Osteoblast (primary cell): ENCODE measurements at regions not wholly inside any gene's neighbourhood (a gene's known extent, or its start where the extent isn't known, plus 50 kb on each side); places are given as distances from the start of the nearest gene placed in this dataset.

Source experiments
- DNase-seq: peaks from one replicate; pipeline ENCODE4 v3.0.0; 2011; ENCODE audit warnings: low spot score, mixed read lengths; ENCODE audit not compliant: insufficient read length; ENCODE audit errors: missing footprints
- H2AFZ ChIP-seq: 2 replicates; pipeline ENCODE4 v1.6.0; 2011; ENCODE audit warnings: mild to moderate bottlenecking, low read length
- H3K27ac ChIP-seq: 2 replicates; pipeline ENCODE4 v1.5.1; 2011; ENCODE audit warnings: mild to moderate bottlenecking, low read depth, low read length, moderate library complexity
- H3K27me3 ChIP-seq: 2 replicates; pipeline ENCODE4 v1.6.0; 2012; ENCODE audit warnings: mild to moderate bottlenecking, control low read depth, inconsistent platforms, low read length, moderate library complexity; ENCODE audit not compliant: insufficient read depth
- H3K36me3 ChIP-seq: 2 replicates; pipeline ENCODE4 v1.5.1; 2011; ENCODE audit warnings: mild to moderate bottlenecking, low read length, control low read depth, moderate library complexity; ENCODE audit not compliant: insufficient read depth
- H3K4me1 ChIP-seq: 2 replicates; pipeline ENCODE4 v1.5.1; 2011; ENCODE audit warnings: mild to moderate bottlenecking, low read length, control low read depth, moderate library complexity; ENCODE audit not compliant: insufficient read depth
- H3K4me2 ChIP-seq: 2 replicates; pipeline ENCODE4 v1.6.0; 2011; ENCODE audit warnings: mild to moderate bottlenecking, low read length; ENCODE audit not compliant: insufficient read depth
- H3K4me3 ChIP-seq: fragments of 200-600 bp; sonication (generic); 3 replicates; pipeline ENCODE4 v1.5.1; 2012; ENCODE audit warnings: mild to moderate bottlenecking, low read length, inconsistent platforms; ENCODE audit not compliant: insufficient read depth
- H3K79me2 ChIP-seq: 2 replicates; pipeline ENCODE4 v1.6.0; 2012; ENCODE audit warnings: mild to moderate bottlenecking, low read length, control low read depth, inconsistent platforms; ENCODE audit not compliant: insufficient read depth
- H3K9me3 ChIP-seq: 2 replicates; pipeline ENCODE4 v1.5.1; 2011; ENCODE audit warnings: low read depth, low read length, control low read depth
- H4K20me1 ChIP-seq: 2 replicates; pipeline ENCODE4 v1.6.0; 2012; ENCODE audit warnings: mild to moderate bottlenecking, low read length, control low read depth; ENCODE audit not compliant: insufficient read depth
- TF ChIP-seq, protein P1 (sequence below): IDR thresholded peaks from 2 replicates; pipeline ENCODE4 v1.5.1; 2011; ENCODE audit warnings: mild to moderate bottlenecking, low read depth, low read length, moderate library complexity; ENCODE audit errors: extremely low read depth

- Histone ChIP-seq H4K20me1 (no peaks in the 10 kb centered on the region), H3K36me3 (no peaks in the 10 kb centered on the region), H3K4me3 (no peak overlapping the region), H3K79me2 (no peaks in the 10 kb centered on the region), H3K27me3 (peaks cover 4% of the 10 kb centered on the region), H3K27ac (no peak overlapping the region), H3K9me3 (no peaks in the 10 kb centered on the region), H3K4me1 (no peaks in the 10 kb centered on the region), H2AFZ (no peak overlapping the region), H3K4me2 (no peak overlapping the region)
- TF ChIP-seq, protein P1, sequence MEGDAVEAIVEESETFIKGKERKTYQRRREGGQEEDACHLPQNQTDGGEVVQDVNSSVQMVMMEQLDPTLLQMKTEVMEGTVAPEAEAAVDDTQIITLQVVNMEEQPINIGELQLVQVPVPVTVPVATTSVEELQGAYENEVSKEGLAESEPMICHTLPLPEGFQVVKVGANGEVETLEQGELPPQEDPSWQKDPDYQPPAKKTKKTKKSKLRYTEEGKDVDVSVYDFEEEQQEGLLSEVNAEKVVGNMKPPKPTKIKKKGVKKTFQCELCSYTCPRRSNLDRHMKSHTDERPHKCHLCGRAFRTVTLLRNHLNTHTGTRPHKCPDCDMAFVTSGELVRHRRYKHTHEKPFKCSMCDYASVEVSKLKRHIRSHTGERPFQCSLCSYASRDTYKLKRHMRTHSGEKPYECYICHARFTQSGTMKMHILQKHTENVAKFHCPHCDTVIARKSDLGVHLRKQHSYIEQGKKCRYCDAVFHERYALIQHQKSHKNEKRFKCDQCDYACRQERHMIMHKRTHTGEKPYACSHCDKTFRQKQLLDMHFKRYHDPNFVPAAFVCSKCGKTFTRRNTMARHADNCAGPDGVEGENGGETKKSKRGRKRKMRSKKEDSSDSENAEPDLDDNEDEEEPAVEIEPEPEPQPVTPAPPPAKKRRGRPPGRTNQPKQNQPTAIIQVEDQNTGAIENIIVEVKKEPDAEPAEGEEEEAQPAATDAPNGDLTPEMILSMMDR = no peak
- DNase-seq = no peak
These were observed 63.7 kb upstream of the BAIAP2L1 start for GRCh38 chr7:98464558-98464940.

DNA sequence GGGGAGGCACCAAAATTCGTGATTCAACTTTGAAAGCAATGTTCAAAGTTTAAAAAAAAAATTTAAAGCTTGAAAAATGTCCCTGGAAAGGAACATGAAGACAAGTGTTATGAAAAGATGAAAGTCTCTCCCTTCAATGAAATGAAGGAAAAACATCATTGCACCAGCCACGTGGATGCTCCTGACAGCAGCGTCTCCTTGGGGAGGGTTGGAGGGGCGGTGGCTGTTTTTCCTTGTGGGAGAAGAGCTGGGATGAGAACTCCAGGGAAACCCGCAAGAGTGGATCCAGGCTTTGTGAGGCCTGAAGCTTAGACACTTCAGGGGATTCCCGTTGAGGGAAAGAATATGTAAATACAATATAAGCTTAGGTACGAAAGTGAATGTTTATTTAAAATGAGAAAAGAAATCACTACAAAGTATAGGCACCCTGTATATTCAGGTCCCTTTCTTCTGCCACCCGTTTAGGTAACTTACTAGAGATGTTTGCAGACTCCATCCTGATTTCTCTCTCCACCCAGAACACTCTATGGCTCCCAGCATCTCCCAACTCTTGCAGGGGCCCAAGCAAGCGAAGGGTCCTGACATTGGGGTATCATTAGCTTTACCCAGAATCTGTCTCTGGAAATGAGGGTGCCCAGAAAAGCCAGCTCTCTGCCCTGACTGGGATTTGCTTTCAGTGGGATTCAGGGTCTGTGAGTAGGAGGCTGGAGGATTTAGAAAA lies 63.1 kb upstream of the BAIAP2L1 start:
- Histone ChIP-seq H3K4me2 (no peak overlapping the region), H3K4me3 (no peak overlapping the region), H3K4me1 (no peaks in the 10 kb centered on the region), H3K79me2 (no peaks in the 10 kb centered on the region), H3K27ac (no peak overlapping the region), H3K27me3 (peaks cover 4% of the 10 kb centered on the region), H4K20me1 (no peaks in the 10 kb centered on the region), H3K9me3 (no peaks in the 10 kb centered on the region), H2AFZ (no peak overlapping the region), H3K36me3 (no peaks in the 10 kb centered on the region)
- no peak for DNase-seq
- TF ChIP-seq, protein P1 = no peak

DNA sequence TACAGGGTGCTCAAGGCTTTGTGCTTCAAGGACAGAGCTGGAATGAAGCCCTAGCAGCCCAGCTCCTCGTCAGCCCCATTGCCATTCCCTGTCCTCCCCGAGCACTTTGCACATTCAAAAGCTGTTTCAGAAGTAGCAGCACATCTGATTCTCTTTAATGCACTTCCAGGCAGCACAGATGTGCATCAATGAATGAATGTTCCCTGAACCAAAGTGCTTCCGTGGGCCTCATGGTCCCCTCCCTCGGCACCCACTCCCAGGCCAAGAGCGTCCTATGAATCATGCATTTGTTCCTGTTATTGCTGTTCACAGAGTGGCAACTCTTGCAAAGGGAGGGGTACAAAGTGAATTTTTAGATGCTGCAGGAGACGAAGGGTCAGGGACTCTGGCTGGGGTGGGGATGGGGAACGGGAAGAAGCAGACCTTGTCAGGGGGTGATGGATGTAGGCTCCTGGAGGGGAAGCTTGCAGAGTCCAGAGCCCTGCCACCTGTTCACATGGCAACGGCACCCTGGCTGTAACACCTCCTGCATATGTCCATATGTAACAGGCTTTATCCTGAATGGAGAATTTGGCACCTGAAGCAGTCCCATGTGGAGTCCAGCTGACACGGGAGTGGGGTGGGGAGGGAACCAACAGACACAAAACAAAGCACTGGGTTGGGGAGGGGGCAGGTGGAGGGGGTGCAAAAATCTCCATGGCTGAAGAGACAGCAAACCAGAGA lies 62.2 kb upstream of the BAIAP2L1 start:
- no peak for DNase-seq
- Histone ChIP-seq H3K79me2 (no peaks in the 10 kb centered on the region), H3K9me3 (no peaks in the 10 kb centered on the region), H3K4me1 (no peaks in the 10 kb centered on the region), H3K4me2 (no peak overlapping the region), H4K20me1 (no peaks in the 10 kb centered on the region), H2AFZ (no peak overlapping the region), H3K36me3 (no peaks in the 10 kb centered on the region), H3K4me3 (no peak overlapping the region), H3K27me3 (peaks cover 4% of the 10 kb centered on the region), H3K27ac (no peak overlapping the region)
- TF ChIP-seq, protein P1 = no peak

DNA sequence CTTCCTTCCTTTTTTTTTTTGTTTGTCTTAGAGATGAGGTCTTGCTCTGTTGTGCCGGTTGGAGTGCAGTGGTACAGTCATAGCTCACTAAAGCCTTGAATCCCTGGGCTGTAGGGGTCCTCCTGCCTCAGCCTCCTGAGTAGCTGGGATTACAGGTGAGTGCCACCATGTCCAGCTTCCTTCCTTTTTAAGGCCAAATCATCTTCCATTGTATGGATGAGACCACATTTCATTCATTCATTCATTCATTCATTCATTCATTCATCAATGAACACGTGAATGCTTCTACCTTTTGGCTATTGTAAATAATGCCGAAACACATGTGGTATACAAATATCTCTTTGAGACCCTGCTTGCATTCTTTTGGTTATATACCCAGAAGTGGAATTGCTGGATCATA lies 60.0 kb upstream of the BAIAP2L1 start:
- H3K27ac ChIP-seq = no peak overlapping the region
- H3K9me3 ChIP-seq = no peaks in the 10 kb centered on the region
- H4K20me1 ChIP-seq = no peaks in the 10 kb centered on the region
- H2AFZ ChIP-seq = no peak overlapping the region
- H3K79me2 ChIP-seq = no peaks in the 10 kb centered on the region
- no peaks in the 10 kb centered on the region for H3K36me3 ChIP-seq
- no peaks in the 10 kb centered on the region for H3K4me1 ChIP-seq
- no peak overlapping the region for H3K4me2 ChIP-seq
- no peak for DNase-seq
- TF ChIP-seq, protein P1 = no peak
- peaks cover 4% of the 10 kb centered on the region for H3K27me3 ChIP-seq
- no peak overlapping the region for H3K4me3 ChIP-seq
